CMK (cell line): ENCODE measurements at regions not wholly inside any gene's neighbourhood (a gene's known extent, or its start where the extent isn't known, plus 50 kb on each side); places are given as distances from the start of the nearest gene placed in this dataset.
"Not testable (repeated sequence)": the region's sequence is repeated elsewhere in the genome, so short reads cannot be mapped to it uniquely, and the experiment has no call there.

Experiments
- DNase-seq: peaks from one replicate; pipeline ENCODE4 v3.0.0-alpha.2; 2010; ENCODE audit warnings: low read depth

GRCh38 chrX:42157923-42158322 is 234.6 kb upstream of the CASK start:
- not testable (repeated sequence) for DNase-seq

GRCh38 chrX:42151808-42152207 is 228.5 kb upstream of the CASK start:
- DNase-seq, result no peak

GRCh38 chrX:42149765-42150164 is 226.4 kb upstream of the CASK start:
- no peak for DNase-seq

DNA sequence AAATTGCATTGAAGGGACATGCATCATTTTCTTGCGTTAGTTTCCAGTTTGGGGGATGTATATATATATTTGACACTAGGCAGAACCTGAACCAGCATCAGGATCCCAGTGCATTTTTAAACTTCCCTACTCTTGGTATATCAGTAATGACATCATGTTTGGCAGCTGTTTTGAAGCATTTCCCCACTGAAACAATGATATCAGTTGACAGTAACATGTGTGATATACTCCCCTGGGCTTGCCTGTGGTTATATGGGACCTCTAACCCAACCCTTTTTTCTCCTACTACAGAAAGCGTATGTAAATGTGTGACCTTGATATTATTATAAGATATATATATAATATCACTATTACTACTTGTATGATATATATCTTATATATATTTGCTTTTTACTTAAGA is 225.9 kb upstream of the CASK start:
- no peak for DNase-seq

GRCh38 chrX:42143866-42144592 is 220.7 kb upstream of the CASK start:
- DNase-seq, result no peak

- no peak for DNase-seq
These were observed 217.0 kb upstream of the CASK start for GRCh38 chrX:42140320-42140719.

DNA sequence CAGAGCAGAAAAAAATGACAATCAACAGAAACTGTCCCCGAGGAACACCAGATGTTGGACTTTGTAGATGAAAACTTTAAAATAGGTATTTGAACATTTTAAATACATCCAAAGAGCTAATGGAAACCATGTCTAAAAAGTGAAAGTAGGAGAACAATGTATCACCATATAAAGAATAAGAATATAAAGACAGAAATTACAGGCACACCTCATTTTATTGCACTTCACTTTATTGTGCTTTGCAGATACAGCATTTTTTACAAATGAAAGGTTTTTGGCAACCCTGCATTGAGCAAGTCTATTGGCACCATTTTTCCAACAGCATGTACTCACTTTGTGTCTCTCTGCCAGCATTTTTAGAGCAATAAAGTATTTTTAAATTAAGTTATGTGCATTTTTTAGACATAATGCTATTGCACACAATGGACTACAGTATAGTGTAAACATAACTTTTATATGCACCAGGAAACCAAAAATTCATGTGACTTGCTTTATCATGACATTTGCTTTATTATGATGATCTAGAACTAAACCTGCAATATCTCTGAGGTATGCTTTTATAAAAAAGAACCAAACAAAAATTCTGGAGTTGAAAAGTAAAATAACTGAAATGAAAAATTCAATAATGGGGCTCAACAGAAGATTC is 212.4 kb upstream of the CASK start:
- no peak for DNase-seq

- no peak for DNase-seq
These were observed 208.5 kb upstream of the CASK start for GRCh38 chrX:42131856-42132255.

DNA sequence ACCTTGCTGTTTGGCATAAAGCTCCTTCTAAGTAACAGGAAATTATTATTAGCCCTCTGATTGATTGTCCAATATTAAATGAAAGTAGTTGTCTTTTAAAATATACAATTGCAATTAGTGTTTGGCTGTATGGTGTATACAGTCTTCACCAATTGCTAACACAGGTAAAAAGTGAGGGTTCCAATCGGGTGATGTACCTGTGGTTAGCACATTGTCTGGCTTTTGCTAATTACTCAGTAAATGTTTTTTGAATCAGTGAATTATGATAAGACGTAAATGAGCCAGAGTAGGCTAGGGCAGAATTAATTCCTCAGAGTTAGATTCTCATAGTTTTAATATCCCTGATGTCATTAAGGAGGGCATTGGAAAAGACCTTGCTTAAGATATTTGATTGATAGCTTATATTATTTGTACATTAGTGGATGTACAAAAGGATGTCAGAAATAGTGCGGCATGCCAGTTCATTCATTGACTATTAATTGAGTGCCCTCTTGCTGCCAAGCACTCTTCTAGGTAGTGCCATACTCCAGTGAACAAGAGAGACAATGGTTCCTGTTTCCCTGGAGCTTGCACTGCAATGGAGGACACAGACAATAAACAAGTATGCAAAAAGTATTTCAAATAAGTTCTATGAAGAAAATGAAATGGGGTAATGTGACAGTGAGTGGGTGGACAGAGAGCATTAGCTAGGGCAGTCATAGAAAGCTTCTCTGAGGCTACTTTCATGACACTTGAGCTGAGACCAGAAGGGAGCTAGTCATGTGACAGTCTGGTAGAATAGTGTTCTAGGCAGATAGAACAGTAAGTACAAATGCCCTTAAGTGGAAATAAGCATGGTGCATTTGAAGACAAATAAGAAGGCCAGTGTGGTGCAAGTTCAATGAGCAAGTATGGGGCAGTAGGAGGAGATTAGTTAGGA is 205.9 kb upstream of the CASK start:
- DNase-seq, result no peak

GRCh38 chrX:42128587-42128986 is 205.2 kb upstream of the CASK start:
- DNase-seq, result no peak

DNA sequence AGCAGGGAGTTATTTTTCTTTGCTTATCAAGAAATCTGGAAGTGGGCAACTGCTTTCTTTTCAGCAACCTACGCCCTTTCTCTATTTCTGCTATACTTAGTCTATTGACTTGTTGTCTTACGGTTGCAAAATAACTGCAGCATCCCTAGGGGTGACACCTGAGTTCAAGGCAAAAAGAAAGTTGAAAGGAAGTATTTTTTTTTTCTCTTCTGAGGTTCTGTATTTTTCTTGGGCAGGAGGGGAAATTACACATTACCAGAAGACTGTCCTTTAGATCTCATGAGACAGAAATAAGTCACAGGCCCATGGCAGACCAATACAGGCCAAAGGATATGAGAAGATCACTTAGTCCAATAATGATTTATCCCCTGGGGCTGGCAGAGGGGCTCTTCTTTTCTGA is 204.7 kb upstream of the CASK start:
- no peak for DNase-seq

DNA sequence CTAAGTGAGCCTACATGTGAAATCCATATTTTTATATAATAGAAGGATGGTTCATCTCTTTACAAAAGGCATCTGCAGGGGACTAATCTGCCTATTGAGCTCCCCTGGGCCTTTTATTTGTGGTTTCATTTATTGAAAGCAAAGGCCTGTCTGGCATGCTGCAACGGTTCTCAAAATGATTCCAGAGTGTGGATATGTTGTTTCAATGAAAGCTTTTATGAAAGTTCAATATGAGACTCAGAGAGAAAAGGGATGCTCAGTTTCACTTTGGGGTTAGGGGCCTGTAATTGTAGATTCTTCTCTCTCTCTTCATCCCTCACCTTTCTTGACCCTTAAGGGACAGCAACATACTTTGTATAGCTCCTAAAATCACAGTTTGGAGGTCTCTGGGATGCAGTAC is 204.2 kb upstream of the CASK start:
- no peak for DNase-seq

DNA sequence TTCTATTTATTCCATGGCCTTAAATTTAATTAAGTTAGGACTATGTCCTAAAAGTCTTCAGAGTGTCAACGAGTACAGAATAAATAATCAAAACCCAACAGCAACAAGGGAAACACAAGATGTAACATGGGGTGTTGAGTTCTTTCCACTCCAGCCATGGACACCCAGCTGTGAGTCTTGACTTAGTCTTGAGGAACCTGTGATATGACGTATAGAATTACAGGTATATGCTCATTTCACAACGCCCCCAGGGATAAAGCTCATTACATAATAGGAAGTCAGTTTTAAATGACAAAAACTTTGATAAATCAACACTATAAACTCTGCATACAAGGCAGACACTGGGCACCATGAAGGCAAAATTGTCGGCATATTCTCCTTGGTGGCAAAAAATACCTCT is 200.0 kb upstream of the CASK start:
- no peak for DNase-seq

- no peak for DNase-seq
These were observed 195.7 kb upstream of the CASK start for GRCh38 chrX:42119076-42119475.

GRCh38 chrX:42117318-42117717 is 194.0 kb upstream of the CASK start:
- DNase-seq, result no peak

- DNase-seq, result no peak
These were observed 186.1 kb upstream of the CASK start for GRCh38 chrX:42109428-42109827.

GRCh38 chrX:42107495-42108488 is 184.4 kb upstream of the CASK start:
- no peak for DNase-seq

DNA sequence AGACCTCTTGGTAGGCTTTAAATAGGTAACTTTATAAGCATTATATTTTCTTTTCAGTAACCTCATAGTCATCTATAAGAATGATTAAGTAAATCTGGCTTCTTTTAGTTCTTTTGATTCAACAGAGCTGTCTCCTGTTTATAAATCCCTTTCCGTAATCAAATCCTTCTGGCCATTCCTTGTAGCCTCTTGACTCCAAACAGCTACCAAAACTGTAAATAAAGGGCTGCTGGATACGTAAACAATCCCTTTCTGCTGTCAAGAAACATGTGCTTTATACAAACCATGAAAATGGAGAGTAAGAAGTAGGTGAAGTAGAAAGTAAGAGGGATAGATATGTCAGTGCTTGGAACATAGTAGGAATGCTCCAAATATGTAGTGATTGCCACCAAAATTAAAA is 183.2 kb upstream of the CASK start:
- no peak for DNase-seq

DNA sequence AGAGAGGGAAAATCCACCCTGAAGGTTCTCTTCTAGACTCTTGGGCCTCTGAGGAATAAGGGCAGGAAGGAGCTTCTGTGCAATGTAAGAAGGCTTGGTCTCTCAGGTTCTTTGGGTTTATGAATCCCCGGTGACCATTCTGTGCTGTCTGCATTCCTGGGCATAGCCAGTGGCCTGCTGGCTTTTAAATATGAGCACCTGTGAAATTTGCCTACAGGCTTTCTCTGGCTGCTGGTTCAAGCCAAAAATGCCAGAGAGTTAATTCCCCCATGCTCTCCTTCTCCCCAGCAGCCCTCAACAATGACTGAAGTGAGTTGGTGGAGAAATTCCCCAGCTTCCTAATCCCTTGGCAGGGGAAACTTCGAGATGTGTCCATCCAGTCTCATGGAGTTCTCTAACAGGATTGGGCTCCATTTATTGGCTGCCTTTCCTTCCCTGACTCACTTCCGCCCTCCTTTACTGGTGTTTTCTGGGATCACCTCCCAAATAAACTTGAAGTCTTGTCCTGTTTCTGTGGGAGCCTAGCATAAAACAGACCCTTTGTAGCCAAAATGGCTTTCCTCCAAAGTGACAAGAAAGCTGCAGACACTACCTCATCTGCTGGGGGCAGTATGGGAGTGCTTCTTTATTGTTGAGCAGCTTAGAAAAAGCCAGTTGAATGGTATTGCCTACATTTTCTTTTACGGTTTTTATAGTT is 179.4 kb upstream of the CASK start:
- no peak for DNase-seq

- no peak for DNase-seq
These were observed 175.5 kb upstream of the CASK start for GRCh38 chrX:42098900-42099299.

- DNase-seq, result no peak
These were observed 174.1 kb upstream of the CASK start for GRCh38 chrX:42097486-42097885.
